ENCODE measurements at regions not wholly inside any gene's neighbourhood (a gene's known extent, or its start where the extent isn't known, plus 50 kb on each side); places are given as distances from the start of the nearest gene placed in this dataset.

DNA sequence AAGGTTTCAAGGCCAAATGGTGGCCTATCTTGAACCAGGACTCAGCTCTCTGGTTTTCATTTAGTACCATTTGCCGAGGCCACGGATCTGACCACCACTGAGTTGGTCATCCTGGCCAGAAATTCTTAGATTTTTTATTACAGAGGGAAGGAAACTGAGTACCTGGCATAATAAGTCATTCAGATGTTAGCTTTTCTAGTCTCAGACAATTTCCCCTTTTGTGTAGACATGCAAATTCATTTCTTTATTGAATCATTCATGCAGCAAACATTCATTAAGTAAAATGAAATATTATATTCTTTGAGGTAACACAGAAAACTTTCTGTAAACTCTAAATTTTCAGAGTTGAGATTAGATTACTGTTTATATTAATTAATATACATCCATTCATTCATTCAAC, 223.7 kb downstream of the PDCD6IP start:
- in situ Hi-C loops (cut with HindIII; ENCODE audit: low sequenced_read_pairs) = no loop called here
- no peak overlapping the region for H3K4me3 ChIP-seq (ENCODE audit: low read depth, low read length)
- no peak for DNase-seq (ENCODE audit: low read depth, low spot score)
- TF ChIP-seq, protein P1, sequence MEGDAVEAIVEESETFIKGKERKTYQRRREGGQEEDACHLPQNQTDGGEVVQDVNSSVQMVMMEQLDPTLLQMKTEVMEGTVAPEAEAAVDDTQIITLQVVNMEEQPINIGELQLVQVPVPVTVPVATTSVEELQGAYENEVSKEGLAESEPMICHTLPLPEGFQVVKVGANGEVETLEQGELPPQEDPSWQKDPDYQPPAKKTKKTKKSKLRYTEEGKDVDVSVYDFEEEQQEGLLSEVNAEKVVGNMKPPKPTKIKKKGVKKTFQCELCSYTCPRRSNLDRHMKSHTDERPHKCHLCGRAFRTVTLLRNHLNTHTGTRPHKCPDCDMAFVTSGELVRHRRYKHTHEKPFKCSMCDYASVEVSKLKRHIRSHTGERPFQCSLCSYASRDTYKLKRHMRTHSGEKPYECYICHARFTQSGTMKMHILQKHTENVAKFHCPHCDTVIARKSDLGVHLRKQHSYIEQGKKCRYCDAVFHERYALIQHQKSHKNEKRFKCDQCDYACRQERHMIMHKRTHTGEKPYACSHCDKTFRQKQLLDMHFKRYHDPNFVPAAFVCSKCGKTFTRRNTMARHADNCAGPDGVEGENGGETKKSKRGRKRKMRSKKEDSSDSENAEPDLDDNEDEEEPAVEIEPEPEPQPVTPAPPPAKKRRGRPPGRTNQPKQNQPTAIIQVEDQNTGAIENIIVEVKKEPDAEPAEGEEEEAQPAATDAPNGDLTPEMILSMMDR (IDR thresholded peaks at IDR 0.05; ENCODE audit: low read depth, low read length) = no peak

DNA sequence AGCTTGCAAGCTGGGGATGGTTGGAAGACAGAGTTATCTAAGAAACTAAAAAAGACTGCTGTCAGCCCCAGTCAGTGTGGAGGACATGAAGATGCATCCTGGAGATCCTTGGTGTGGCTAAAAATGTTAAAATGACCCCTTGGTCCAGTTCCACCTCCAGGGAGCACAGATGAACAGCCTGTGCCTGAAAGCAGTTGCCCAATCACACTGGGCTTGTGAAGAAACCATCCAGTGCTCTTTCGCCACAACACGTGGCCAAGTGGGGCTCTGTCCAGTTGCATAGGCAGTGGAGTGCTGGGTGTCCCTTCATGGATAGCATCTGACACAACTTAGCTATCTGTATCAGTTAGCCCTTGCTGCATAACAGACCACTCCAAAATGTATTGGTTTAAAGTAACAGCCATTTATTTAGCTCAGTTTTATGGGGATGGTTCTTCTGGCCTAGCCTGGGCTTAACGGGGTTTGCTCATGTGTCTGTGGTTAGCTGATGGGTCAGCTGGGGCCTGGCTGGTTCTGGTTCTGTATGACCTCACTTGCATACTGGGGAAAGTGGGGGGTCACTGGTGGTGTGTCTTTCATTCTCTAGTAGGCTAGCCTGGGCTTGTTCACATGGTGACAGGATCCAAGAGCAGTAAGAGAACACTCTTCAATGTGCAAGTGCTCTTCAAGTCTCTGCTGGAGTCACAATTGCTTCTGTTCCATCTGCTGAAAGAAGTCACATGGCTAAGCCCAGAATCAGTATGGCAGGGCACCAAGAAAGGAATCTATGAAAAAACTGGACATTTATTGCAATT, 226.2 kb downstream of the PDCD6IP start:
- no peak for DNase-seq (ENCODE audit: low read depth, low spot score)
- TF ChIP-seq, protein P1 (IDR thresholded peaks at IDR 0.05; ENCODE audit: low read depth, low read length) = no peak
- in situ Hi-C loops (cut with HindIII; ENCODE audit: low sequenced_read_pairs) = no loop called here
- no peak overlapping the region for H3K4me3 ChIP-seq (ENCODE audit: low read depth, low read length)

DNA sequence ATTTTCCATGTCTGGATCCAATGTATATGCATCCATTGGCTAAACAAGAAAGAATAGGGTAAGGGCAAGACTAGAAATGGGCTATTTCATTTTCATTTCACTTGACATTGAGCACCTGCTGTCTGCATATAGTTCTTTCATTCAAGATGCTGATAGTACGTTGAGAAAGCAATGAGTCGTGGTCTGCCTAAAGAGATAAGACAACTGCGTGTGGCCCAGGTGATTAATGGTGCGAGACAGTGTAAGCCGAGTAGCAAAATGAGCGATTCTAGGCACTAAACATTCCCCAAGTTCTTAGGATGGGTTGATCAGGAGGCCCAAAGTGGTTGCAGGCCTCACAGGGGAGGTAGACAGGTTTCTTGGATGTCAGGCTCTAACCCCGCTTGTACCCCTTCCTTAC, 235.4 kb downstream of the PDCD6IP start:
- no peak overlapping the region for H3K4me3 ChIP-seq (ENCODE audit: low read depth, low read length)
- in situ Hi-C loops (cut with HindIII; ENCODE audit: low sequenced_read_pairs) = no loop called here
- TF ChIP-seq, protein P1 (IDR thresholded peaks at IDR 0.05; ENCODE audit: low read depth, low read length) = no peak
- DNase-seq (ENCODE audit: low read depth, low spot score) = no peak

DNA sequence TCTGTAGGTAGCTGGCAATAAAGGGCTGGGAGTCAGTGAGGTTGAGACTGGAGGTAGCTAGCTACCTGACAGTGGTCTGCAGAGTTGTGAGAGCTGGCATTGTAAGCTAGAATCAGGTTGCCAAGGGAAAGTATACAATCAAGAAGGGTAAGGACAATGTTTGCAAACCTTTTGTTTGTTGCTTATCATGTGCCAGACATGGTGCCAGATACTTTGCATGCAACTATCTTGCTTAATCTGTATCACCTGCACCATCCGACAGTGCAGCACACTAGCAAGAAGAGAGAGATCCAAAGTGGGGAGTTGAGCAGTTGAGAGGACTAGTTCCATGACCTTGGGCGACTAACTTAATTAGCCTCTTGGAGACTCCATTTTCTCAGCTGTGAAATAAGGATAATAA, 236.4 kb downstream of the PDCD6IP start:
- in situ Hi-C loops (cut with HindIII; ENCODE audit: low sequenced_read_pairs) = no loop called here
- H3K4me3 ChIP-seq (ENCODE audit: low read depth, low read length) = no peak overlapping the region
- TF ChIP-seq, protein P1 (IDR thresholded peaks at IDR 0.05; ENCODE audit: low read depth, low read length) = no peak
- DNase-seq (ENCODE audit: low read depth, low spot score) = no peak

DNA sequence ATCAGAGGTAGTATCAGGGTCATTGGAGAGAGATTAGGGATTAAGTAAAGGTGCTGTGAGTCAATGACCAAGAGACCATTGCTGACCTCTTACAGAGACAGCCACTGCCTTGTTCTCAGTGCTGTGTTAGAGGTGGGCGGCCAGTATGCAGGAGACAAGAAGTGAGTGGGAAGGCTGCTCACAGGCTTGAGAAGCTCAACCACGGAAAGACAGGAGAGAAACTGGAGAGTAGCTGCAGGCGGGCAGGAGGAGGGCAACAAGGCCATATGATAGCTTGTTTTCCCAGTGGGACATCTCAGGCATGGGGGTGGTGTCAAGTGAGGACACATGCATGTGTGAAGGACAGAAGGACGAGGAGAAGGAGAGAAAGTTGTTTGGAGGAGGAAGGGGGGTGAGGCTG, 237.3 kb downstream of the PDCD6IP start:
- DNase-seq (ENCODE audit: low read depth, low spot score) = no peak
- in situ Hi-C loops (cut with HindIII; ENCODE audit: low sequenced_read_pairs) = no loop called here
- TF ChIP-seq, protein P1 (IDR thresholded peaks at IDR 0.05; ENCODE audit: low read depth, low read length) = no peak
- no peak overlapping the region for H3K4me3 ChIP-seq (ENCODE audit: low read depth, low read length)

DNA sequence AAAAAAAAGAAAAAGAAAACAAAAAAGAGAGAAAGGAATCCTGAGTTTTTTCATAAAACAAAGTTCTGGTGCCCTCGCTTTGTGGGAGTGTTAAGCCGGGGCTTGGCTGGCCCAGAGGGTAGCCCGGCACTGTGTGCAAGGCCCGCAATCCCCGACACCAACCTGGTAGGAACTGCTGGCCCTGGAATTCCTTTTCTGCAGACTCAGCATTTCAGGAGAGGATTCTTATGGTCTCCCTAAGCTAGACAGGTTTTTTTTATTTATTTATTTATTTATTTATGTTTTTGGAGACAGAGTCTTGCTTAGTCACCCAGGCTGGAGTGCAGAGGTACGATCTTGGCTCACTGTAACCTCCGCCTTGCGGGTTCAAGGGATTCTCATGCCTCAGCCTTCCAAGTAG, 238.8 kb downstream of the PDCD6IP start:
- DNase-seq (ENCODE audit: low read depth, low spot score) = no peak
- in situ Hi-C loops (cut with HindIII; ENCODE audit: low sequenced_read_pairs) = no loop called here
- H3K4me3 ChIP-seq (ENCODE audit: low read depth, low read length) = no peak overlapping the region
- TF ChIP-seq, protein P1 (IDR thresholded peaks at IDR 0.05; ENCODE audit: low read depth, low read length) = no peak
